ENCODE measurements at regions not wholly inside any gene's neighbourhood (a gene's known extent, or its start where the extent isn't known, plus 50 kb on each side); places are given as distances from the start of the nearest gene placed in this dataset.
"Not testable (repeated sequence)": the region's sequence is repeated elsewhere in the genome, so short reads cannot be mapped to it uniquely, and the experiment has no call there.

- DNase-seq (ENCODE audit: low read depth) = no peak
- H3K4me3 ChIP-seq (ENCODE audit: low read depth, low read length) = no peak overlapping the region
Observed at GRCh38 chr18:75745147-75745546, 317.6 kb upstream of the SMIM21 start.

- H3K4me3 ChIP-seq (ENCODE audit: low read depth, low read length) = no peak overlapping the region
- DNase-seq (ENCODE audit: low read depth) = no peak
Observed at GRCh38 chr18:75742516-75742915, 315.0 kb upstream of the SMIM21 start.

GRCh38 chr18:75739682-75740081, 312.2 kb upstream of the SMIM21 start:
- H3K4me3 ChIP-seq (ENCODE audit: low read depth, low read length) = no peak overlapping the region
- no peak for DNase-seq (ENCODE audit: low read depth)

GRCh38 chr18:75735291-75735690, 307.8 kb upstream of the SMIM21 start:
- H3K4me3 ChIP-seq (ENCODE audit: low read depth, low read length) = no peak overlapping the region
- DNase-seq (ENCODE audit: low read depth) = no peak

- no peak for DNase-seq (ENCODE audit: low read depth)
- no peak overlapping the region for H3K4me3 ChIP-seq (ENCODE audit: low read depth, low read length)
Observed at GRCh38 chr18:75730249-75730648, 302.7 kb upstream of the SMIM21 start.

GRCh38 chr18:75728621-75729020, 301.1 kb upstream of the SMIM21 start:
- H3K4me3 ChIP-seq (ENCODE audit: low read depth, low read length) = no peak overlapping the region
- DNase-seq (ENCODE audit: low read depth) = no peak

GRCh38 chr18:75727456-75727855, 300.0 kb upstream of the SMIM21 start:
- DNase-seq (ENCODE audit: low read depth) = no peak
- no peak overlapping the region for H3K4me3 ChIP-seq (ENCODE audit: low read depth, low read length)

- H3K4me3 ChIP-seq (ENCODE audit: low read depth, low read length) = no peak overlapping the region
- DNase-seq (ENCODE audit: low read depth) = no peak
Observed at GRCh38 chr18:75723521-75724340, 296.2 kb upstream of the SMIM21 start.

- no peak overlapping the region for H3K4me3 ChIP-seq (ENCODE audit: low read depth, low read length)
- DNase-seq (ENCODE audit: low read depth) = no peak
Observed at GRCh38 chr18:75714766-75715165, 287.3 kb upstream of the SMIM21 start.

GRCh38 chr18:75712124-75712867, 284.8 kb upstream of the SMIM21 start:
- not testable (repeated sequence) for DNase-seq (ENCODE audit: low read depth); H3K4me3 ChIP-seq (ENCODE audit: low read depth, low read length)

GRCh38 chr18:75700561-75700960, 273.1 kb upstream of the SMIM21 start:
- DNase-seq (ENCODE audit: low read depth) = no peak
- no peak overlapping the region for H3K4me3 ChIP-seq (ENCODE audit: low read depth, low read length)

GRCh38 chr18:75698861-75699260, 271.4 kb upstream of the SMIM21 start:
- DNase-seq (ENCODE audit: low read depth) = no peak

GRCh38 chr18:75697493-75697892, 270.0 kb upstream of the SMIM21 start:
- no peak for DNase-seq (ENCODE audit: low read depth)

More at GRCh38 chr18:75698861-75699260, 271.4 kb upstream of the SMIM21 start:
- no peak overlapping the region for H3K4me3 ChIP-seq (ENCODE audit: low read depth, low read length)

GRCh38 chr18:75696391-75696790, 268.9 kb upstream of the SMIM21 start:
- H3K4me3 ChIP-seq (ENCODE audit: low read depth, low read length) = no peak overlapping the region
- DNase-seq (ENCODE audit: low read depth) = no peak

More at GRCh38 chr18:75697493-75697892, 270.0 kb upstream of the SMIM21 start:
- no peak overlapping the region for H3K4me3 ChIP-seq (ENCODE audit: low read depth, low read length)

GRCh38 chr18:75694292-75694691, 266.8 kb upstream of the SMIM21 start:
- no peak overlapping the region for H3K4me3 ChIP-seq (ENCODE audit: low read depth, low read length)

GRCh38 chr18:75691483-75691882, 264.0 kb upstream of the SMIM21 start:
- DNase-seq (ENCODE audit: low read depth) = no peak
- H3K4me3 ChIP-seq (ENCODE audit: low read depth, low read length) = no peak overlapping the region

More at GRCh38 chr18:75694292-75694691, 266.8 kb upstream of the SMIM21 start:
- no peak for DNase-seq (ENCODE audit: low read depth)

- not testable (repeated sequence) for DNase-seq (ENCODE audit: low read depth); H3K4me3 ChIP-seq (ENCODE audit: low read depth, low read length)
Observed at GRCh38 chr18:75690283-75690682, 262.8 kb upstream of the SMIM21 start.

- DNase-seq (ENCODE audit: low read depth) = no peak
- no peak overlapping the region for H3K4me3 ChIP-seq (ENCODE audit: low read depth, low read length)
Observed at GRCh38 chr18:75687626-75688025, 260.1 kb upstream of the SMIM21 start.

GRCh38 chr18:75683426-75683825, 255.9 kb upstream of the SMIM21 start:
- DNase-seq (ENCODE audit: low read depth) = no peak
- no peak overlapping the region for H3K4me3 ChIP-seq (ENCODE audit: low read depth, low read length)

- no peak for DNase-seq (ENCODE audit: low read depth)
- no peak overlapping the region for H3K4me3 ChIP-seq (ENCODE audit: low read depth, low read length)
Observed at GRCh38 chr18:75681538-75682115, 254.1 kb upstream of the SMIM21 start.
